Esophagus muscularis mucosa (tissue), 4 donors: ENCODE measurements at regions not wholly inside any gene's neighbourhood (a gene's known extent, or its start where the extent isn't known, plus 50 kb on each side); places are given as distances from the start of the nearest gene placed in this dataset.

Source experiments
- CTCF ChIP-seq, 3 experiments: fragments of 200-600 bp in 2 of 3; fragments of 450-650 bp in 1 of 3; sonication (generic) in 2 of 3; IDR thresholded peaks; one replicate each; pipeline ENCODE4 v1.5.1; 2017 to 2019; ENCODE audit warnings: antibody characterized with exemption in 3 of 3, mild to moderate bottlenecking in 2 of 3, moderate library complexity in 1 of 3
- EP300 ChIP-seq: sonication (generic); formaldehyde crosslinking; IDR thresholded peaks from one replicate; pipeline ENCODE4 v1.6.1; 2017; ENCODE audit warnings: antibody characterized with exemption
- POLR2A ChIP-seq: fragments of 450-650 bp; IDR thresholded peaks from one replicate; pipeline ENCODE4 v1.6.1; 2017; ENCODE audit warnings: antibody characterized with exemption, moderate library complexity, mild to moderate bottlenecking, low read depth
- POLR2AphosphoS5 ChIP-seq, 2 donors: sonication (generic); formaldehyde crosslinking; IDR thresholded peaks; one replicate each; pipeline ENCODE4 v1.6.1; 2017; ENCODE audit warnings: antibody characterized with exemption in 2 of 2

DNA sequence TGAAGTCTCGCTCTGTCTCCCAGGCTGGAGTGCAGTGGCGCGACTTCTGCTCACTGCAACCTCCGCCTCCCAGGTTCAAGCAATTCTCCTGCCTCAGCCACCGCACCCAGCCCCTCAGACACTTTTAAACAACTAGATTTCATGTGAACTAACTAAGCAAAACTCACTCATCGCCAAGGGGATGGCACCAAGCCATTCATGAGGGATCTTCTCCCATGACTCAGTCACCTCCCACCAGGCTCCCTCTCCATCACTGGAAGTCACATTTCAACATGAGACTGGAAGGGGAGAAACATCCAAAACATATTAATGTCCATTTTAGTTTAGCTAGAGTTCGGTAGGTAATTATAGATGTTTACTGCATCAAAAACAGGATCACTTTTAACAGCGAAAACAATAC is 95.9 kb upstream of the PRL start:
- TF ChIP-seq CTCF (IDR thresholded peaks at IDR 0.05) (no peak), POLR2A (no peak), POLR2AphosphoS5 (IDR thresholded peaks at IDR 0.05) (no peak), EP300 (no peak)
